ENCODE measurements at regions not wholly inside any gene's neighbourhood (a gene's known extent, or its start where the extent isn't known, plus 50 kb on each side); places are given as distances from the start of the nearest gene placed in this dataset.
A peak's percentile ranks its signal among the peaks of the same experiment; 100 is the strongest.

- Mint-ChIP-seq H3K9me3 (no peaks in the 10 kb centered on the region), H3K4me3 (no peak overlapping the region), H3K27ac (peak overlapping the region; percentile 90 to 99 (median 90)), H3K27me3 (ENCODE audit: low read depth) (no peaks in the 10 kb centered on the region), H3K36me3 (ENCODE audit: low read depth) (no peaks in the 10 kb centered on the region), H3K4me1 (peaks cover 29% of the 10 kb centered on the region)
- TF ChIP-seq CTCF (IDR thresholded peaks at IDR 0.05; ENCODE audit: unreplicated experiment in 3 of 3) = no peak
These were observed 205.7 kb downstream of the FAT4 start for GRCh38 chr4:125520258-125520990.

- Mint-ChIP-seq H3K27me3 (ENCODE audit: low read depth) (no peaks in the 10 kb centered on the region), H3K36me3 (ENCODE audit: low read depth) (no peaks in the 10 kb centered on the region), H3K9me3 (no peaks in the 10 kb centered on the region), H3K27ac (peak overlapping the region in 1 of 3 experiments; percentile 39), H3K4me3 (no peak overlapping the region), H3K4me1 (peaks cover 31% of the 10 kb centered on the region)
- no peak for TF ChIP-seq CTCF (IDR thresholded peaks at IDR 0.05; ENCODE audit: unreplicated experiment in 3 of 3)
These were observed 207.8 kb downstream of the FAT4 start for GRCh38 chr4:125522588-125522987.

GRCh38 chr4:125522992-125523391 lies 208.2 kb downstream of the FAT4 start:
- TF ChIP-seq CTCF (IDR thresholded peaks at IDR 0.05; ENCODE audit: unreplicated experiment in 3 of 3) = no peak
- Mint-ChIP-seq H3K4me3 (no peak overlapping the region), H3K9me3 (no peaks in the 10 kb centered on the region), H3K27ac (peak overlapping the region in 1 of 3 experiments; percentile 39), H3K36me3 (ENCODE audit: low read depth) (no peaks in the 10 kb centered on the region), H3K4me1 (peaks cover 31% of the 10 kb centered on the region), H3K27me3 (ENCODE audit: low read depth) (no peaks in the 10 kb centered on the region)

- peaks cover 11% of the 10 kb centered on the region for H3K4me1 Mint-ChIP-seq
- H3K27me3 Mint-ChIP-seq (ENCODE audit: low read depth) = no peaks in the 10 kb centered on the region
- TF ChIP-seq CTCF (IDR thresholded peaks at IDR 0.05; ENCODE audit: unreplicated experiment in 3 of 3) = no peak
These were observed 211.7 kb downstream of the FAT4 start for GRCh38 chr4:125526420-125526819.

GRCh38 chr4:125527681-125528080 lies 212.9 kb downstream of the FAT4 start:
- Mint-ChIP-seq H3K9me3 (peaks cover 7% of the 10 kb centered on the region), H3K4me3 (no peak overlapping the region), H3K27me3 (ENCODE audit: low read depth) (no peaks in the 10 kb centered on the region), H3K36me3 (ENCODE audit: low read depth) (no peaks in the 10 kb centered on the region), H3K27ac (no peak overlapping the region), H3K4me1 (peaks cover 11% of the 10 kb centered on the region)
- TF ChIP-seq CTCF (IDR thresholded peaks at IDR 0.05; ENCODE audit: unreplicated experiment in 3 of 3) = no peak

More at GRCh38 chr4:125526420-125526819, 211.7 kb downstream of the FAT4 start:
- Mint-ChIP-seq H3K4me3 (no peak overlapping the region), H3K9me3 (peaks cover 3% of the 10 kb centered on the region), H3K36me3 (ENCODE audit: low read depth) (no peaks in the 10 kb centered on the region), H3K27ac (no peak overlapping the region)

GRCh38 chr4:125529071-125529470 lies 214.3 kb downstream of the FAT4 start:
- no peaks in the 10 kb centered on the region for H3K27me3 Mint-ChIP-seq (ENCODE audit: low read depth)
- H3K4me1 Mint-ChIP-seq = peaks cover 11% of the 10 kb centered on the region
- no peak overlapping the region for H3K4me3 Mint-ChIP-seq
- no peak overlapping the region for H3K27ac Mint-ChIP-seq
- peaks cover 15% of the 10 kb centered on the region for H3K9me3 Mint-ChIP-seq
- TF ChIP-seq CTCF (IDR thresholded peaks at IDR 0.05; ENCODE audit: unreplicated experiment in 3 of 3) = no peak
- H3K36me3 Mint-ChIP-seq (ENCODE audit: low read depth) = no peaks in the 10 kb centered on the region

All from nephron (organoid).